GM19468 (cell line): ENCODE measurements at regions not wholly inside any gene's neighbourhood (a gene's known extent, or its start where the extent isn't known, plus 50 kb on each side); places are given as distances from the start of the nearest gene placed in this dataset.
"Not testable (repeated sequence)": the region's sequence is repeated elsewhere in the genome, so short reads cannot be mapped to it uniquely, and the experiment has no call there.

Experiments used
- ATAC-seq: cut with Tn5 transposase; IDR thresholded peaks from one replicate; pipeline ENCODE4 v1.9.1; 2021; ENCODE audit warnings: mild to moderate bottlenecking, moderate library complexity, moderate number of reproducible peaks; ENCODE audit not compliant: unreplicated experiment; ENCODE audit errors: extremely low read depth

DNA sequence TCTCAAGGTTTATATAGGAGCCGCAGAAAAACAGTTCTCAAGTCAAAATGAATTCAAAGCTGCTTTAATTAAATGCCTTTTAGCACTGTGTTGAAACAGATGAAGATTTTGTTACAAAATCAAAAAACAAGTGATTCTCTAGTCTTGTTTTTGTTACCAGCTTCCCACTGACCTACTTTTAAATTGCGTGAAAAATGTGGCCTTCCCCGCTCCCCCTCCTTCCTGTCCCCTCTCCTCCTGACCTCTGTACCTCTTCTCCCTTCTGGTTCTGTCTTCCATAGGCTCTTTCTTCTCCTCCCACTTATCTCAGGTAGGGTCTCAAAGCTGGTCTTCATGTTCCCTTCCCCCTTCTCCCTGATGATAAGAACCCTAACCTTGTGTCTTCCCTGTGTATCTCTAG is 90.0 kb upstream of the MDM1 start:
- ATAC-seq, result no peak

DNA sequence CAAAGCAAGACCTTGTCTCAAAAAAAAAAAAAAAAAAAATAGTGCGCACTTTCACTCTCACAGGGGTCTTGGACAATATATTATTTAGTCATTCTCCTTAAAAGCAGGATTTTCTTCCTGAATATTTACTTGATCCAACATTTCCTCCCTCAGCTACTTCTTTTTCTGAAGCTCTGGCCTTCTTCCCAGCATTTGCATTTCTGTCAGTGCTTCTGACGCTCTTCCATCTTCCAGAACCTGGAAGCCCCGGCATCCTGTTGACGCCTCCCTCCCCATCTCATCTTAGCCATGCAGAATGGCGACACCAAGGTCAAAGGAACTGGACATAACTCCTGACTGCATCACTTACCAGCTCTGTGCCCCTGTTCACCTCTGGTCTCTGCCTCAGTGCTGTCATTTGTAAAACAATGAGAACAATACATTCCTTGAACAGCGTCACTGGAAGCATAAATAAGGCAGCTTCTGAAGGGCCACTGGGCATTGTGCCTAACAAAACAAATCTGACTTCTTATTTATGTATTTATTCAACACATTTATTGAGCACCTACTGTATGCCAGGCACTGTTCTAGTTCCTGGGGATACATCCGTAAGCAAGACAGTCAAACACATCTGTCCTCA is 90.9 kb upstream of the MDM1 start:
- no peak for ATAC-seq

GRCh38 chr12:68425998-68426397 is 93.8 kb upstream of the MDM1 start:
- no peak for ATAC-seq

DNA sequence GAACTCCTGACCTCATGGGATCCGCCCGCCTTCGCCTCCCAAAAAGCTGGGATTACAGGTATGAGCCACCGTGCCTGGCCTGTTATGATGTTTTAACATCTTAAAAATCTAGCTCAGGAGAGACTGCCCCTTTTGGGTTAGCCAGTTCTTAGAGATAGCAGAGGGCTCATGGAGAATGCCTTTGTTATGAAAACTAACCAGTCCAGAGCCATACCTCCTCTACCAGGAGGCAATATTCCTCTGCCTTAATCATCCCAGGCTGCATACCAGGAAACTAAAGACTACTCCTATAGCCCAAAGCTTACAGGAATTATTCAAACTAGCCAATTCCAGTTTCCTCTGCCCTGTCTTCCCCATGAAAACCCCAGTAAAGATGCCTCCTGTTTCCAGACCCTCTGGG is 96.0 kb upstream of the MDM1 start:
- no peak for ATAC-seq

DNA sequence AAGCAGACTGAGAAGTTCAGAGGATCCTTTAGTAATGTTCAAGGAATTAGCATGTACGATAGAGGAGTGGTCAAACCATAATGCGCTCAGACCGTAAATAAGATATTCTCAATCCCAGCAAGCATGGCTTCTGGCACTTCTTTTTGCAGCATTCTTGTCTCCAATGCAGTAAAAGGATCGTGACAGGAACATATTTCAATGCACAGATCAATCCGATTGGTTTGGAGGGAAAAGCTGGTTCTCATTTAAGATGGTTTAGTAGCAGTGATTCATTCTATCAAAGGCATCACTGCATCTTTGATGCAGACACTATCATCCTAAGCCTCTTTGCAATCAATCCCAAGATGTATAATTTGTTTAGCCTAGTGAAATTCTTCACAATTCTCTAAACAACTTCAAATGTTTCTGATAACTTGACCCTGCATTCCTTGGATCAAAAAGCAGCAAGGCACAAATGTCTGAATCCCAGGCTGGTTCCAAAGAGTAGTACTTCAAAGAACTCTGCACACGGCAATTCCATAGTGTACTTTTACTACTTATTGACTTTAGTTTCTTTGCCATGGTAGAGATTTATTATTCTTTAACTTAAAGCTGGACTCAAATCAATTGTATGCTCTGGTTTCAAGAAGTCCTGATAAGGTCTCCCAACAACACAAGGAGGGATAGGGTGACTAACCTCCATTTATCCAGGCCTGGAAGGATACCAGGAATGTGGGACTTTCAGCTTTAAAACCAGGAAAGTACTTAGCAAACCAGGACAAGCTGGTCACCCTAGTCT is 96.8 kb upstream of the MDM1 start:
- ATAC-seq, result no peak

- no peak for ATAC-seq
Measured at GRCh38 chr12:68429696-68430095, 97.5 kb upstream of the MDM1 start.

GRCh38 chr12:68431786-68432185 is 99.6 kb upstream of the MDM1 start:
- ATAC-seq, result no peak

DNA sequence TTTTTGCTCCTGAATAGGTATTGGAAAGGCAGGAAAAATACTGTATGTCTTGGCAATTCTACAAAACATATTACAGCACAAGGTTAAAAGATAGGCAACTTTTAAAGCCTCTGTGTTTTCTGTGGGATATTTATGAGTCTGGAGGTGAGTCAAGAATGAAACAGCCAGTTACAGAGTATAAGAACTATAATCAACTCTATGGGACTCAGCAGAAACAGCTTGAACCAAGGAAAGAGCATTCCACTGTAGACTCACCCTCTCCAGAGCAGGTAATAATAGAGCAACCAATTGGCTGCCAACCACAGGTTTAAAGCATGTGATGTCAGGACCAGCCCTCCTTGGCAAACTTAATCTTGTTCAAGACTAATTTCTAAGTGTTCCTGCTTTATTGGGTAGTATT is 100.5 kb upstream of the MDM1 start:
- ATAC-seq, result no peak

- no peak for ATAC-seq
Measured at GRCh38 chr12:68434391-68435298, 102.5 kb upstream of the MDM1 start.

DNA sequence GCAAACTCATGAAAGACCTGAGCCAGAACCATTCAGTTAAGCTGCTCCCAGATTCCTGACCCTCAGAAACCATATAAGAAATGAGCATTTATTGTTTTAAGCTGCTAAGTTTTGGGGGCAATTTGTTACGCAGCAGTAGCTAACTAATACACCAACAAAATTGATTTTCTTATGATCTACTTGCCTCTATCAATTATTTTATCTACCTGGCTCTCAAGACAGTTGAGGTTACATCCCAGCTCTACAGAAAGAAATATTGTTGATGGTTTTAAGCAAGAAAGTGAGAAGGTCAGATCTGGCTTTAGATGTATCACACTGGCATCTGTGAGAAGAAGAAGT is 103.1 kb upstream of the MDM1 start:
- no peak for ATAC-seq

DNA sequence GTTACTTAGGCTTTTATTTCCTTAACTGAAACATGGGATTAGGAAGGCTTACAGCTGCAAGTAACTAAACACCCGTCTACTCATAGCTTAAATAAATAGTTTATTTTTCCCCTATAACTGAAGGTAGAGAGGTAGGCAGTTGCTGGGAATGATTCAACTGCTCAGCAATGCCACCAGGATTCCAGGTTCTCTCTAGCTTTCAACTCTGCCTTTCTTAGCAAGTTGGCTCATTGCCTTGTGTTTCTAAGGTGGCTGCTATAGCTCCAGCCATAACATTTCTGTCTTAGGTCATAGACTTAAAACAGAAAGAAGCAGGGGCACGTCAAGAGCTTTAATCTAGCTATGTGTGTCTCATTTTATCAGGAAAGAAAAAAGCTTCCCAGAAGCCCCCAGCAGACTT is 103.7 kb upstream of the MDM1 start:
- no peak for ATAC-seq

DNA sequence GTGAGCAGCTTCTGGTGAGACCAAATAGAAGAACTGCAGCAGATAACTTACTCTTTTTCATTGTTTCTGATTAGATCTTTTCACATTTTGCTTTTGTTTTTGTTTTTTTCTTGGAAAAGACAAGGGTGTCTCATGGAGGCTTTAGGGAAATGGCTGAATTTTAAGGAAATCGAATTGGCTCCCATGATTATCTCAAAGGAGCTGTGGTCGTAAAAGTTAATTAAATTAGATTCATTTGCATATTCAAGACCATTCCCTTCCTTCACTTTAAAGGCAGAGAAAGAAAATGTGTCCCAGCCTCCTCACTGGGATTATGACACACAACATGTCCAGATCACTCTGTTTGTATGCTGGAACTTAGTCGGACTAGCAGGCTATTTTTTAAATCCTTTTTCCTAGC is 106.4 kb upstream of the MDM1 start:
- ATAC-seq, result no peak

DNA sequence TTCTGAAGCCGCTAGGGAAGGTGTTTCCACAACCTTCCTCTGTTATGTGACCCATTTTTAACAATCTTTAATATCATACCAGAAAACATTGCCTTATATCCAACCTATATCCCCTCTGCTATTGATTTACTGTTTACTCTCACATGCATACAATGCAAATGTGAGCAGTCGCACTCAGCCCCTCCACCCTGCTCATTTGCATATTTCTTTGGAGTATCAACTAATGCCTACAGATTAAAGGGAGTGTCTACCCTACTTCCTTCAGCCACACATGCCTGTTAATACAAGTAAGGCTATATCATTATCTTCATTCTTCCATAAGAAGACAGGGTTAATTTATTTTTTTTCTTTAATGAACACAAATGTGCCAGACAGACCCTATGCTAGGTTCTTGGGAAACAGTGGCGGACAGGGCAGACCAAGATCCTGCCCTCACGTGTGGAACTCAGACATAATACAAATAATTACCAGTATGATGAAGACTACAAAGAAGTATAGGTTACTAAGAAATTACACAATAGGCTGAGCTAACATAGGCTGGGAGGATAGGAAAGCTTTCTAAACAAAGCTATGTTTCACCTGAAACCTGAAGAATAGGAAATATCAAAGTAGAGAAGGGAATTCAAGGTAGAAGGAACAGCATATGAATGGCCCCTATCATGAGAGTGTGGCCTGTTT is 107.3 kb upstream of the MDM1 start:
- ATAC-seq, result no peak

DNA sequence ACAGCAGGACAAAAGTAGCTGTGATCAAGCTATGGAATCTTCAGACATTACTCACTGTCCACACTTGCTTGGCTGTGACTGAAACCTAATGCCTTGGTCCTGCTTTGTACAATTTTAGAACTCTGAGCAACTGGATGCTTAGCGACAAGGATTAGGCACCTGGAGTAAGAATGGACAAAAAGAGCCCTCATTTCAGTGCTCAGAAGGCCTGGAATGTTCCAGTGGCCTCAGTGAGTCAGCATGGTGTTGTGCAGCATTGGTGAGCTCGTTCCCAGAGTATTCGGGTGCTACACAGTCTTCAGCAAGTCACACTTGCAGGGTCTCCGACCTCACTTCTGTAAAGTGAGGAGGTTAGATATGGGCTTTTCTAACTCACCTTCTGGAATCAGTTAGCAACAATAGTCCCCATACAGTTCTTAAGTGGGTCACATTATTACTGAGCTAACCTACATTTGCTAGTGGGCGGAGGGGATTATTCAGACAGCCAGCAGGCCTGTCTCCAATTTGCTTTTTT is 108.0 kb upstream of the MDM1 start:
- ATAC-seq, result no peak

DNA sequence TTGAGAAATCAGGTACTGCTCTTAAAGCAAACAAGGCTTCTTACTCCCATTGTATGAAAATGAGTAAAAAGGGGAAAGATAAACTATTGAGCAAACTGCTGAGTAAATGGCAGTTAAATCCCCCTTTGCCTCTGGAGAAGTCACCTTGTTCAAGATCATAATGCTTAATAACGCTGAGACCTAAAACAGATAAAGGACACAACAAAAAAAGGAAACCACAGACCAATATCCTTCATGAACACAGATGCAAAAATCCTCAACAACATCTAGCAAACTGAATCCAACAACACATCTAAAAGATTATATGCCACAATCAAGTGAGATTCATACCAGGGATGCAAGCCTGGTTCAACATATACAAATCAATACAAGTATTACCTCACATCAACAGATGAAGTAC is 109.0 kb upstream of the MDM1 start:
- no peak for ATAC-seq

GRCh38 chr12:68442353-68442972 is 110.3 kb upstream of the MDM1 start:
- ATAC-seq, result not testable (repeated sequence)

DNA sequence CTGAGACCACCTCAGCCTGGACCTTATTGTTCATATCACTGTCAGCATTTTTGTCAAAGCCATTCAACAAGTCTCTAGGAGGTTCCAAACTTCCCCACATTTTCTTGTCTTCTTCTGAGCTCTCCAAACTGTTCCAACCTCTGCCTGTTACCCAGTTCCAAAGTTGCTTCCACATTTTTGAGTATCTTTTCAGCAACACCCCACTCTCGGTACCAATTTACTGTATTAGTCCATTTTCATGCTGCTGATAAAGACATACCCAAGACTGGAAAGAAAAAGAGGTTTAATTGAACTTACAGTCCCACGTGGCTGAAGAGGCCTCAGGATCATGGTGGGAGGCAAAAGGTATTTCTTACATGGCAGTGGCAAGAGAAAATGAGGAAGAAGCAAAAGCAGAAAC is 111.5 kb upstream of the MDM1 start:
- ATAC-seq, result not testable (repeated sequence)

GRCh38 chr12:68445824-68446223 is 113.7 kb upstream of the MDM1 start:
- ATAC-seq, result no peak

DNA sequence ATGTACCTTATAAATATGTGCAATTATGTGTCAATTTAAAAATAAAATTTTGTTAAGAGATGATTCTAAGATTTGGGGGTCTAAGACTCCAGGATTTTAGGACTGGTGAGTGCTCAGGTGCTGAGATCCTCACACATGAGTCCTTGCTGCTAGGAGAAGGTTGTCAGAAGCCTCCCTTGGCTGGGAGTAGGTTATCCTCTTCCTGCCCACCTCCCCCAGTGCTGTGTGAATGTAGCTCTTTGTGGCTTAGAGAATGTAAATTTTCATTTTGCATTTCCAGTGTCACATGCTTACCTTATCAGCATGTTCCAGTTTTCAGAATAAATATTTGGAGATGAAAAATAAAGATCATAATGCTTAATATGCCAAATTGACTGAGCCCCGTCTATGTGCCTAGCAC is 114.2 kb upstream of the MDM1 start:
- no peak for ATAC-seq
